IMR-90 (cell line): ENCODE measurements at regions not wholly inside any gene's neighbourhood (a gene's known extent, or its start where the extent isn't known, plus 50 kb on each side); places are given as distances from the start of the nearest gene placed in this dataset.

Source experiments
- ATAC-seq: fragments of 200-7000 bp; cut with Tn5 transposase; 2 replicates; pipeline ENCODE4 v1.9.1; 2020; ENCODE audit warnings: low read depth, mild to moderate bottlenecking, moderate library complexity
- BruUV-seq: library from RNA; stranded (reverse); fragments of 400-500 nt; replicated peaks from 2 replicates; lab custom pipeline; 2021; lab: Mats Ljungman, UMichigan
- CTCF ChIA-PET: fragments of 300-600 bp; formaldehyde crosslinking; extraction: SDS; loops from one replicate; lab custom pipeline; 2021; ENCODE audit warnings: antibody characterized with exemption; lab: Yijun Ruan, JAX
- POLR2A ChIA-PET: fragments of 300-600 bp; sonication (Branson Sonifier 250); formaldehyde crosslinking; loops from one replicate; lab custom pipeline; 2022; ENCODE audit warnings: antibody characterized with exemption; ENCODE audit not compliant: unreplicated experiment; lab: Charles Lee
- DNase-seq: peaks from one replicate; pipeline ENCODE4 v3.0.0; 2013
- H2AFZ ChIP-seq: replicated peaks from 2 replicates; pipeline ENCODE3; 2013; ENCODE audit warnings: low read length, mild to moderate bottlenecking; ENCODE audit not compliant: poor library complexity
- H2AK5ac ChIP-seq: 2 replicates; pipeline ENCODE4 v1.6.1; 2013; ENCODE audit warnings: low read depth, low read length, inconsistent platforms
- H2AK9ac ChIP-seq: replicated peaks from 2 replicates; pipeline ENCODE3; 2013; ENCODE audit warnings: mild to moderate bottlenecking, low read depth, low read length, moderate library complexity; ENCODE audit not compliant: poor library complexity
- H2BK120ac ChIP-seq: 2 replicates; pipeline ENCODE4 v1.6.1; 2013; ENCODE audit warnings: low read depth, low read length, inconsistent platforms
- H2BK15ac ChIP-seq: 3 replicates; pipeline ENCODE4 v1.6.1; 2013; ENCODE audit warnings: low read depth, low read length, inconsistent platforms
- H2BK20ac ChIP-seq: 2 replicates; pipeline ENCODE4 v1.6.1; 2013; ENCODE audit warnings: low read depth, mild to moderate bottlenecking, inconsistent platforms, low read length, moderate library complexity
- H2BK5ac ChIP-seq: 2 replicates; pipeline ENCODE4 v1.6.1; 2013; ENCODE audit warnings: mild to moderate bottlenecking, low read depth, low read length, inconsistent platforms; ENCODE audit not compliant: poor library complexity, severe bottlenecking
- H3K14ac ChIP-seq: replicated peaks from 2 replicates; pipeline ENCODE4 v1.6.1; 2013; ENCODE audit warnings: low read depth, low read length, inconsistent platforms
- H3K18ac ChIP-seq: 2 replicates; pipeline ENCODE4 v1.6.1; 2013; ENCODE audit warnings: low read depth, low read length, control low read depth
- H3K23ac ChIP-seq: 2 replicates; pipeline ENCODE4 v1.6.1; 2013; ENCODE audit warnings: low read depth, low read length, inconsistent platforms
- H3K27ac ChIP-seq: 2 replicates; pipeline ENCODE4 v1.5.1; 2013; ENCODE audit warnings: mild to moderate bottlenecking, control low read depth, low read length; ENCODE audit not compliant: insufficient read depth
- H3K27me3 ChIP-seq: 2 replicates; pipeline ENCODE4 v1.6.1; 2013; ENCODE audit warnings: low read length; ENCODE audit not compliant: control insufficient read depth, insufficient read depth
- H3K36me3 ChIP-seq: 2 replicates; pipeline ENCODE4 v1.6.1; 2013; ENCODE audit warnings: low read length, mixed read lengths; ENCODE audit not compliant: control insufficient read depth, insufficient read depth
- H3K4ac ChIP-seq: 2 replicates; pipeline ENCODE4 v1.6.1; 2013; ENCODE audit warnings: low read depth, low read length, inconsistent platforms
- H3K4me1 ChIP-seq: 2 replicates; pipeline ENCODE4 v1.6.1; 2013; ENCODE audit warnings: low read length, mixed read lengths; ENCODE audit not compliant: control insufficient read depth, insufficient read depth
- H3K4me2 ChIP-seq: 2 replicates; pipeline ENCODE4 v1.6.1; 2013; ENCODE audit warnings: low read depth, mild to moderate bottlenecking, control low read depth, low read length, moderate library complexity
- H3K4me3 ChIP-seq: 2 replicates; pipeline ENCODE4 v1.5.1; 2013; ENCODE audit warnings: low read depth, mild to moderate bottlenecking, control low read depth, low read length, moderate library complexity; ENCODE audit not compliant: insufficient read depth
- H3K56ac ChIP-seq: 2 replicates; pipeline ENCODE4 v1.6.1; 2013; ENCODE audit warnings: low read length, inconsistent platforms; ENCODE audit not compliant: insufficient read depth; ENCODE audit errors: extremely low read depth
- H3K79me1 ChIP-seq, 2 experiments: 2 replicates each; pipeline ENCODE4 v1.6.1; 2013; ENCODE audit warnings: low read length in 2 of 2, inconsistent platforms in 1 of 2, low read depth in 1 of 2
- H3K9ac ChIP-seq: 2 replicates; pipeline ENCODE4 v1.6.1; 2013; ENCODE audit warnings: low read depth, low read length, control low read depth
- H3K9me1 ChIP-seq: 2 replicates; pipeline ENCODE4 v1.6.1; 2013; ENCODE audit warnings: low read length, inconsistent platforms; ENCODE audit not compliant: insufficient read depth
- H3K9me3 ChIP-seq: 2 replicates; pipeline ENCODE4 v1.6.1; 2013; ENCODE audit warnings: low read length; ENCODE audit not compliant: control insufficient read depth, insufficient read depth
- H4K20me1 ChIP-seq: 2 replicates; pipeline ENCODE4 v1.6.1; 2013; ENCODE audit warnings: low read length, inconsistent platforms; ENCODE audit not compliant: insufficient read depth
- H4K5ac ChIP-seq: 2 replicates; pipeline ENCODE4 v1.6.1; 2013; ENCODE audit warnings: mild to moderate bottlenecking, low read depth, low read length, control low read depth
- H4K8ac ChIP-seq, 2 experiments: 2 replicates each; pipeline ENCODE4 v1.6.1; 2013; ENCODE audit warnings: low read depth in 2 of 2, low read length in 2 of 2, control low read depth in 1 of 2, inconsistent platforms in 1 of 2
- H4K91ac ChIP-seq: 2 replicates; pipeline ENCODE4 v1.6.1; 2013; ENCODE audit warnings: low read depth, low read length, inconsistent platforms; ENCODE audit not compliant: insufficient read depth
- BHLHE40 ChIP-seq: fragments of 150-350 bp; IDR thresholded peaks from 2 replicates; pipeline ENCODE4 v1.6.1; 2016; ENCODE audit warnings: mild to moderate bottlenecking, low read depth, low read length
- CEBPB ChIP-seq: IDR thresholded peaks from 2 replicates; pipeline ENCODE4 v1.6.1; 2012; ENCODE audit warnings: low read depth, low read length, improper control_type of control experiment
- CHD1 ChIP-seq: IDR thresholded peaks from 2 replicates; pipeline ENCODE4 v1.6.1; 2012; ENCODE audit warnings: low read depth, low read length, improper control_type of control experiment
- MAFK ChIP-seq: IDR thresholded peaks from 2 replicates; pipeline ENCODE4 v1.6.1; 2012; ENCODE audit warnings: low read depth, low read length, improper control_type of control experiment
- MAZ ChIP-seq: IDR thresholded peaks from 2 replicates; pipeline ENCODE4 v1.6.1; 2012; ENCODE audit warnings: low read depth, mild to moderate bottlenecking, low read length, improper control_type of control experiment, moderate library complexity, borderline replicate concordance
- MXI1 ChIP-seq: IDR thresholded peaks from 2 replicates; pipeline ENCODE4 v1.6.1; 2012; ENCODE audit warnings: low read depth, mild to moderate bottlenecking, low read length, moderate library complexity, borderline replicate concordance
- WGBS, 2 experiments: methylation state at CpG; one replicate each; pipeline versions ENCODE4 v1.1.5 to v1.1.7; 2013; ENCODE audit warnings: missing lambda C conversion rate in 2 of 2; ENCODE audit not compliant: insufficient read length in 1 of 2; ENCODE audit errors: extremely low coverage in 2 of 2; 5-methylcytosine and 5-hydroxymethylcytosine counted together
- dilution Hi-C: fragments of 300-500 bp; cut with HindIII; formaldehyde crosslinking; loops from one replicate; pipeline ENCODE4 v1.14.3; 2018; ENCODE audit warnings: low sequenced_read_pairs; ENCODE audit not compliant: unreplicated experiment
- in situ Hi-C: fragments of 300-500 bp; cut with MboI; formaldehyde crosslinking; loops from 3 replicates; pipeline ENCODE4 v1.14.3; 2019; ENCODE audit warnings: low sequenced_read_pairs, inconsistent platforms, mixed read lengths
- intact Hi-C: fragments of 100-400 bp; cut with micrococcal nuclease; formaldehyde crosslinking; loops from 2 replicates; pipeline ENCODE4 v1.10.0; 2022
- TF ChIP-seq, protein P1 (sequence below): conservative IDR thresholded peaks from 2 replicates; pipeline ENCODE4 v1.5.1; 2012; ENCODE audit warnings: mild to moderate bottlenecking, low read depth, low read length, improper control_type of control experiment
- TF ChIP-seq, protein P2 (sequence below): fragments of 150-350 bp; IDR thresholded peaks from 2 replicates; pipeline ENCODE4 v1.6.1; 2016; ENCODE audit warnings: low read depth, mild to moderate bottlenecking, low read length, moderate library complexity, borderline replicate concordance

DNA sequence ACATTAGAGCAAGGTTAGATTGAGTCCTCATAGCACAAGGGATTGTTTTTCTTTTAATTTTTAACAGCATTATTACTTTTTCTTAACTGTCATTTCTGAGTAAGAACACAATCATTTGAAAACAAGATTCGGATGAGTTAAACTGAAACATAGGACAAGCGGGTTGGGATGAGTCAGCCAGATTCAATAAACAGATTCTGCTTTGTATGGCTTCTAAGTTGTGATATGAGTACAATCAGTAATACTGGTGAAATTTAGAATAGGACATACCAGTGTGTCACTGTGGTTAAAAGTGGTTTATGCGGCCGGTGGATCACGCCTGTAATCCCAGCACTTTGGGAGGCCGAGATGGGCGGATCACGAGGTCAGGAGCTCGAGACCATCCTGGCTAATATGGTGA is 364.3 kb upstream of the CDH10 start:
- no peaks in the 10 kb centered on the region for H4K20me1 ChIP-seq
- no peak overlapping the region for H3K56ac ChIP-seq
- H3K4me2 ChIP-seq: no peak overlapping the region
- no peak overlapping the region for H3K18ac ChIP-seq
- no peak overlapping the region for H4K91ac ChIP-seq
- H3K14ac ChIP-seq: no peak overlapping the region
- DNase-seq: no peak
- no peak overlapping the region for H3K9ac ChIP-seq
- H3K9me3 ChIP-seq: no peaks in the 10 kb centered on the region
- H2AFZ ChIP-seq: no peak overlapping the region
- BruUV-seq: no TSS peak
- H3K23ac ChIP-seq: no peak overlapping the region
- no peak overlapping the region for H2AK5ac ChIP-seq
- no peak overlapping the region for H2BK120ac ChIP-seq
- WGBS, 2 experiments: no CpG with 5 or more reads among the region's 9 CpGs
- H2BK20ac ChIP-seq: no peak overlapping the region
- in situ Hi-C loops (no loop called here), intact Hi-C loops (no loop called here), dilution Hi-C loops (no loop called here)
- TF ChIP-seq, protein P1, sequence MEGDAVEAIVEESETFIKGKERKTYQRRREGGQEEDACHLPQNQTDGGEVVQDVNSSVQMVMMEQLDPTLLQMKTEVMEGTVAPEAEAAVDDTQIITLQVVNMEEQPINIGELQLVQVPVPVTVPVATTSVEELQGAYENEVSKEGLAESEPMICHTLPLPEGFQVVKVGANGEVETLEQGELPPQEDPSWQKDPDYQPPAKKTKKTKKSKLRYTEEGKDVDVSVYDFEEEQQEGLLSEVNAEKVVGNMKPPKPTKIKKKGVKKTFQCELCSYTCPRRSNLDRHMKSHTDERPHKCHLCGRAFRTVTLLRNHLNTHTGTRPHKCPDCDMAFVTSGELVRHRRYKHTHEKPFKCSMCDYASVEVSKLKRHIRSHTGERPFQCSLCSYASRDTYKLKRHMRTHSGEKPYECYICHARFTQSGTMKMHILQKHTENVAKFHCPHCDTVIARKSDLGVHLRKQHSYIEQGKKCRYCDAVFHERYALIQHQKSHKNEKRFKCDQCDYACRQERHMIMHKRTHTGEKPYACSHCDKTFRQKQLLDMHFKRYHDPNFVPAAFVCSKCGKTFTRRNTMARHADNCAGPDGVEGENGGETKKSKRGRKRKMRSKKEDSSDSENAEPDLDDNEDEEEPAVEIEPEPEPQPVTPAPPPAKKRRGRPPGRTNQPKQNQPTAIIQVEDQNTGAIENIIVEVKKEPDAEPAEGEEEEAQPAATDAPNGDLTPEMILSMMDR: no peak
- TF ChIP-seq MAZ (no peak), CEBPB (no peak), BHLHE40 (no peak), CHD1 (no peak), MAFK (no peak), MXI1 (no peak)
- TF ChIP-seq, protein P2, sequence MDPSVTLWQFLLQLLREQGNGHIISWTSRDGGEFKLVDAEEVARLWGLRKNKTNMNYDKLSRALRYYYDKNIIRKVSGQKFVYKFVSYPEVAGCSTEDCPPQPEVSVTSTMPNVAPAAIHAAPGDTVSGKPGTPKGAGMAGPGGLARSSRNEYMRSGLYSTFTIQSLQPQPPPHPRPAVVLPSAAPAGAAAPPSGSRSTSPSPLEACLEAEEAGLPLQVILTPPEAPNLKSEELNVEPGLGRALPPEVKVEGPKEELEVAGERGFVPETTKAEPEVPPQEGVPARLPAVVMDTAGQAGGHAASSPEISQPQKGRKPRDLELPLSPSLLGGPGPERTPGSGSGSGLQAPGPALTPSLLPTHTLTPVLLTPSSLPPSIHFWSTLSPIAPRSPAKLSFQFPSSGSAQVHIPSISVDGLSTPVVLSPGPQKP: no peak
- H4K8ac ChIP-seq: no peak overlapping the region
- no peaks in the 10 kb centered on the region for H3K27me3 ChIP-seq
- CTCF ChIA-PET: no interaction called here
- H3K79me1 ChIP-seq: no peaks in the 10 kb centered on the region
- no peak overlapping the region for H2AK9ac ChIP-seq
- no peak overlapping the region for H3K27ac ChIP-seq
- no peaks in the 10 kb centered on the region for H3K36me3 ChIP-seq
- POLR2A ChIA-PET: no interaction called here
- no peak overlapping the region for H3K4me3 ChIP-seq
- H3K4ac ChIP-seq: no peak overlapping the region
- H4K5ac ChIP-seq: no peak overlapping the region
- H2BK15ac ChIP-seq: no peak overlapping the region
- H3K4me1 ChIP-seq: no peaks in the 10 kb centered on the region
- ATAC-seq: no peak
- no peaks in the 10 kb centered on the region for H3K9me1 ChIP-seq
- H2BK5ac ChIP-seq: no peak overlapping the region
